GM13977 (cell line): ENCODE measurements at regions not wholly inside any gene's neighbourhood (a gene's known extent, or its start where the extent isn't known, plus 50 kb on each side); places are given as distances from the start of the nearest gene placed in this dataset.

ENCODE experiments used
- DNase-seq: peaks from one replicate; pipeline ENCODE4 v3.0.0; 2012; ENCODE audit warnings: low spot score
- CTCF ChIP-seq: IDR thresholded peaks from 2 replicates; pipeline ENCODE4 v1.5.1; 2012; ENCODE audit warnings: mild to moderate bottlenecking, control low read depth; ENCODE audit not compliant: insufficient read depth; ENCODE audit errors: extremely low read depth, missing control alignments
- in situ Hi-C: fragments of 300-500 bp; cut with MboI; formaldehyde crosslinking; loops from one replicate; pipeline ENCODE4 v1.12.0; 2022; ENCODE audit warnings: low sequenced_read_pairs, low pct_unique_long_range_greater_than_20kb, mixed read lengths, inconsistent platforms; ENCODE audit not compliant: unreplicated experiment

GRCh38 chr12:75587340-75588106 is 76.1 kb upstream of the KRR1 start:
- DNase-seq, result no peak
- in situ Hi-C loops, result no loop called here
- TF ChIP-seq CTCF, result no peak

- no peak for TF ChIP-seq CTCF
- no peak for DNase-seq
- in situ Hi-C loops, result no loop called here
Measured at GRCh38 chr12:75585330-75585729, 73.9 kb upstream of the KRR1 start.

- TF ChIP-seq CTCF, result no peak
- no peak for DNase-seq
- in situ Hi-C loops, result no loop called here
Measured at GRCh38 chr12:75583355-75583754, 71.9 kb upstream of the KRR1 start.

- no peak for TF ChIP-seq CTCF
- DNase-seq, result no peak
- in situ Hi-C loops, result no loop called here
Measured at GRCh38 chr12:75581515-75581914, 70.1 kb upstream of the KRR1 start.

GRCh38 chr12:75579552-75579951 is 68.1 kb upstream of the KRR1 start:
- DNase-seq, result no peak
- TF ChIP-seq CTCF, result no peak
- in situ Hi-C loops, result no loop called here

- DNase-seq, result no peak
- TF ChIP-seq CTCF, result no peak
- in situ Hi-C loops, result no loop called here
Measured at GRCh38 chr12:75578546-75578945, 67.1 kb upstream of the KRR1 start.

- no peak for DNase-seq
- in situ Hi-C loops, result no loop called here
- TF ChIP-seq CTCF, result no peak
Measured at GRCh38 chr12:75577812-75578211, 66.4 kb upstream of the KRR1 start.
